Inflammatory macrophage treated with lipopolysaccharide for 4 hours (primary cell): ENCODE measurements at regions not wholly inside any gene's neighbourhood (a gene's known extent, or its start where the extent isn't known, plus 50 kb on each side); places are given as distances from the start of the nearest gene placed in this dataset.

Source experiments
- DNase-seq: peaks from one replicate; pipeline ENCODE4 v3.0.0-alpha.2; 2020

DNA sequence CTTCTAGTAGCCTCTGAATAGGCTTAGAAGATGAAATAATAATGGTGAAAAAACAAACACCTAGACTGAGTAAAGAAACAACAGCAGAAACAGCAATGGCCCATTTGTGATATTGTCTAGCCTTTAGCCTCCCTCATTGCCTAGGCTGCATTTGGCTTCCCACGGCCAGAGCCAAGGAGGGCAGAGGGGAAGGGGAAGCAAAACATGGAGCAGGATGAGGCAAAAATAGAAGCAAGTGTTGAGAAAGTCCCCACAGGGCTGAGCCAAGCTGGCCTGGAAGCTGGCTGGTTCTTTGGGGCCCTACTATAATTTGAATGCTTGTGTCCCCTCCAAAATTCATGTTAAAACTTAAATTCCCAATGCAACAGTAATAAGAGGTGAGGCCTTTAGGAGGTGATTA lies 60.2 kb upstream of the KSR1 start:
- no peak for DNase-seq

DNA sequence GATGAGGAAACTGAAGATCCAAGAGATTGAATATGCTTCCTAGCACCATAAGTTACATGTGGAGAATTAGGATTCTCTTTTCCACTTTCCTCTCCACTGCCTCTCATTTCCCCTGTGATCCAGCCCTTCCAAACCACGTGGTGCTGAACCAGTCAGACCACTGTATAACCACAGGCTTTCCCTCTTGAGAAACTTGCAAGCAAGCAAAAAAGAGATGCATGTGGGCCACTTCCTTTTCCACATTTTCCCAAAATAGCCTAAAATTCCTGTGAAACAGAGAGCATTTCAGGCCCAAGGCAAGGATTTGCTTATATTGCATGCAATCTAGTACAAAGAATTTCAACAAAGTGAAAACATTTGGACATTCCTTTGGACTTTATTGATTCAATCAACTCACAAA lies 59.3 kb upstream of the KSR1 start:
- DNase-seq = peak; percentile 34

GRCh38 chr17:27398691-27399090 lies 57.6 kb upstream of the KSR1 start:
- no peak for DNase-seq

GRCh38 chr17:27400991-27401390 lies 55.3 kb upstream of the KSR1 start:
- DNase-seq = no peak

- no peak for DNase-seq
These were observed 53.3 kb upstream of the KSR1 start for GRCh38 chr17:27402943-27403342.

DNA sequence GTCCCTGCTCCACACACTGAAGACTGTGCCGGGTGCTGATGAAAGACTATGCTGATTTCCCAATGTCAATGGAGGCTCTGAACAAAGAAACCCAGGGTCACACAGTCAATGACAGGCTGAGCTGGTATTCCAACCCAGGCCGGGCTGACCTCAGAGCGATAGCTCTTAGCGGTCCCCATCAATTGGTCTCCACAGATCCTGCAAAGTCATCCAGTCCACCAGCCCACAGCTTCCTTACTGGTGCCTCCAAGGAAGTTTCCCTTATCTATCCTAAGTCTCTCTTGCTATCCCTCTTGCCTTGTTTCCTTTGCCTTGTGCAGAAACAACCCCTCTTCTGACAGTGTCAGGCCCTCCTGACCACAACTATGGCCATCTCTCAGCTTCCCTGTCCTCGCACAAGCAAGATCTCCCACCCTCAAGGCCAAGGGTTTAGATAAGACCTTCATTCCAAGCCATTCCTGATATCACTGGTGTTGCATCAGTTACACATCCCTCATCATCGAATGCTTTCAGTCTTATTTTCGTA lies 52.7 kb upstream of the KSR1 start:
- DNase-seq = no peak

GRCh38 chr17:27404676-27405075 lies 51.6 kb upstream of the KSR1 start:
- no peak for DNase-seq
